GM23248 (cell line): ENCODE measurements at regions not wholly inside any gene's neighbourhood (a gene's known extent, or its start where the extent isn't known, plus 50 kb on each side); places are given as distances from the start of the nearest gene placed in this dataset.
A peak's percentile ranks its signal among the peaks of the same experiment; 100 is the strongest.

Experiments used
- DNase-seq: peaks from one replicate; pipeline ENCODE4 v3.0.0-alpha.2; 2015
- H2AFZ ChIP-seq: fragments of 200-600 bp; sonication (generic); 2 replicates; pipeline ENCODE4 v1.6.1; 2016; ENCODE audit warnings: antibody characterized with exemption
- H3F3A ChIP-seq: fragments of 200-600 bp; sonication (generic); 2 replicates; pipeline ENCODE4 v1.6.1; 2016; ENCODE audit warnings: mild to moderate bottlenecking, antibody characterized with exemption, mixed run types; ENCODE audit not compliant: insufficient read depth
- H3K27ac ChIP-seq: fragments of 200-600 bp; sonication (generic); 2 replicates; pipeline ENCODE4 v1.5.1; 2016; ENCODE audit warnings: mild to moderate bottlenecking
- H3K27me3 ChIP-seq: fragments of 200-600 bp; sonication (generic); replicated peaks from 2 replicates; pipeline ENCODE4 v1.6.1; 2016; ENCODE audit warnings: mild to moderate bottlenecking; ENCODE audit not compliant: insufficient read depth
- H3K36me3 ChIP-seq: fragments of 200-600 bp; sonication (generic); 2 replicates; pipeline ENCODE4 v1.6.1; 2016; ENCODE audit warnings: low read depth, mild to moderate bottlenecking
- H3K4me1 ChIP-seq: fragments of 200-600 bp; sonication (generic); 2 replicates; pipeline ENCODE4 v1.6.1; 2016; ENCODE audit warnings: mild to moderate bottlenecking; ENCODE audit not compliant: insufficient read depth
- H3K4me2 ChIP-seq: fragments of 200-600 bp; sonication (generic); one replicate; pipeline ENCODE4 v1.6.1; 2016; ENCODE audit warnings: mild to moderate bottlenecking; ENCODE audit not compliant: unreplicated experiment
- H3K4me3 ChIP-seq: fragments of 200-600 bp; sonication (generic); 2 replicates; pipeline ENCODE4 v1.5.1; 2016; ENCODE audit warnings: mild to moderate bottlenecking
- H3K79me2 ChIP-seq: fragments of 200-600 bp; sonication (generic); 2 replicates; pipeline ENCODE4 v1.6.1; 2016; ENCODE audit warnings: mild to moderate bottlenecking; ENCODE audit not compliant: insufficient read depth
- H3K9ac ChIP-seq: fragments of 200-600 bp; sonication (generic); 2 replicates; pipeline ENCODE4 v1.6.1; 2016; ENCODE audit warnings: mild to moderate bottlenecking
- H3K9me2 ChIP-seq: fragments of 200-600 bp; sonication (generic); 2 replicates; pipeline ENCODE4 v1.6.1; 2016; ENCODE audit warnings: mixed run types, mild to moderate bottlenecking, moderate library complexity; ENCODE audit not compliant: insufficient read depth
- H3K9me3 ChIP-seq: fragments of 200-600 bp; sonication (generic); one replicate; pipeline ENCODE4 v1.6.1; 2017; ENCODE audit warnings: low read depth
- H4K20me1 ChIP-seq: fragments of 200-600 bp; sonication (generic); 2 replicates; pipeline ENCODE4 v1.6.0; 2016; ENCODE audit not compliant: insufficient read depth
- EZH2 ChIP-seq: fragments of 200-600 bp; sonication (generic); IDR thresholded peaks from 2 replicates; pipeline ENCODE4 v1.6.1; 2018; ENCODE audit warnings: antibody characterized with exemption, mild to moderate bottlenecking; ENCODE audit not compliant: insufficient read depth, poor library complexity, severe bottlenecking
- EZH2phosphoT487 ChIP-seq: fragments of 200-600 bp; sonication (generic); IDR thresholded peaks from 2 replicates; pipeline ENCODE4 v1.6.1; 2018; ENCODE audit warnings: antibody characterized with exemption, moderate library complexity, mild to moderate bottlenecking, low read depth; ENCODE audit not compliant: insufficient read depth
- WGBS, 2 experiments: methylation state at CpG; one replicate each; pipeline ENCODE4 v1.1.6; 2015 to 2017; ENCODE audit warnings: low lambda C conversion rate in 2 of 2, low coverage in 1 of 2; ENCODE audit errors: missing lambda C conversion rate in 2 of 2; 5-methylcytosine and 5-hydroxymethylcytosine counted together
- in situ Hi-C: fragments of 300-500 bp; cut with MboI; formaldehyde crosslinking; loops from 2 replicates; pipeline ENCODE4 v1.15.0; 2020

GRCh38 chr3:148146947-148147826 is 550.5 kb upstream of the AGTR1 start:
- 46 to 47% methylated on average over 2 of the region's 2 CpGs for WGBS, 2 experiments
- in situ Hi-C loops, result no loop called here
- Histone ChIP-seq H4K20me1 (no peaks in the 10 kb centered on the region), H3K4me1 (peaks cover 17% of the 10 kb centered on the region), H3K4me3 (no peak overlapping the region), H3K36me3 (no peaks in the 10 kb centered on the region), H3F3A (0 out of 2 replicates have a peak, but pooled peaks cover 7% of the 10 kb centered on the region), H3K79me2 (no peaks in the 10 kb centered on the region), H3K4me2 (peak overlapping the region; percentile 27), H3K9me3 (no peaks in the 10 kb centered on the region), H3K9ac (no peak overlapping the region), H3K27ac (no peak overlapping the region), H2AFZ (no peak overlapping the region), H3K9me2 (no peaks in the 10 kb centered on the region), H3K27me3 (no peaks in the 10 kb centered on the region)
- peak; percentile 87 for DNase-seq
- TF ChIP-seq EZH2phosphoT487 (no peak), EZH2 (no peak)

GRCh38 chr3:148147903-148148302 is 549.8 kb upstream of the AGTR1 start:
- in situ Hi-C loops, result no loop called here
- H2AFZ ChIP-seq, result peak overlapping the region; percentile 30; the same call in 1 of the 2 replicates
- H3K9me3 ChIP-seq, result no peaks in the 10 kb centered on the region
- peaks cover 17% of the 10 kb centered on the region for H3K4me1 ChIP-seq
- 16 to 26% methylated on average over 2 of the region's 2 CpGs for WGBS, 2 experiments
- no peaks in the 10 kb centered on the region for H3K36me3 ChIP-seq
- H4K20me1 ChIP-seq, result no peaks in the 10 kb centered on the region
- H3K4me3 ChIP-seq, result no peak overlapping the region
- H3K27me3 ChIP-seq, result no peaks in the 10 kb centered on the region
- no peak overlapping the region for H3K4me2 ChIP-seq
- 0 out of 2 replicates have a peak, but pooled peaks cover 7% of the 10 kb centered on the region for H3F3A ChIP-seq
- no peak for TF ChIP-seq EZH2
- no peak for TF ChIP-seq EZH2phosphoT487
- DNase-seq, result peak; percentile 46
- H3K9me2 ChIP-seq, result no peaks in the 10 kb centered on the region
- no peak overlapping the region for H3K9ac ChIP-seq
- H3K79me2 ChIP-seq, result no peaks in the 10 kb centered on the region
- H3K27ac ChIP-seq, result no peak overlapping the region

GRCh38 chr3:148149556-148149955 is 548.1 kb upstream of the AGTR1 start:
- 93 to 96% methylated on average over 2 of the region's 2 CpGs for WGBS, 2 experiments
- TF ChIP-seq EZH2phosphoT487, result no peak
- TF ChIP-seq EZH2, result no peak
- H3K79me2 ChIP-seq, result no peaks in the 10 kb centered on the region

GRCh38 chr3:148150141-148150540 is 547.6 kb upstream of the AGTR1 start:
- H3K36me3 ChIP-seq, result no peaks in the 10 kb centered on the region
- no peaks in the 10 kb centered on the region for H3K79me2 ChIP-seq
- 81 to 87% methylated on average over 2 of the region's 2 CpGs for WGBS, 2 experiments
- in situ Hi-C loops, result no loop called here
- H3F3A ChIP-seq, result 0 out of 2 replicates have a peak, but pooled peaks cover 7% of the 10 kb centered on the region
- H3K4me1 ChIP-seq, result peaks cover 17% of the 10 kb centered on the region
- TF ChIP-seq EZH2, result no peak
- no peak for TF ChIP-seq EZH2phosphoT487
- H3K27ac ChIP-seq, result no peak overlapping the region
- no peaks in the 10 kb centered on the region for H3K27me3 ChIP-seq
- no peak overlapping the region for H3K4me3 ChIP-seq
- H3K9me3 ChIP-seq, result no peaks in the 10 kb centered on the region
- H4K20me1 ChIP-seq, result no peaks in the 10 kb centered on the region
- H3K9ac ChIP-seq, result no peak overlapping the region
- no peak overlapping the region for H3K4me2 ChIP-seq
- no peaks in the 10 kb centered on the region for H3K9me2 ChIP-seq
- DNase-seq, result no peak
- no peak overlapping the region for H2AFZ ChIP-seq

More at GRCh38 chr3:148149556-148149955, 548.1 kb upstream of the AGTR1 start:
- H4K20me1 ChIP-seq, result no peaks in the 10 kb centered on the region
- H3K9me3 ChIP-seq, result no peaks in the 10 kb centered on the region
- no peak overlapping the region for H3K4me3 ChIP-seq
- DNase-seq, result no peak
- H2AFZ ChIP-seq, result no peak overlapping the region
- H3K9me2 ChIP-seq, result no peaks in the 10 kb centered on the region
- in situ Hi-C loops, result no loop called here
- no peaks in the 10 kb centered on the region for H3K27me3 ChIP-seq
- H3K9ac ChIP-seq, result no peak overlapping the region
- H3K27ac ChIP-seq, result no peak overlapping the region
- no peak overlapping the region for H3K4me2 ChIP-seq
- H3F3A ChIP-seq, result 0 out of 2 replicates have a peak, but pooled peaks cover 7% of the 10 kb centered on the region
- H3K4me1 ChIP-seq, result peaks cover 17% of the 10 kb centered on the region
- no peaks in the 10 kb centered on the region for H3K36me3 ChIP-seq
